OCI-LY1 (cell line): ENCODE measurements at regions not wholly inside any gene's neighbourhood (a gene's known extent, or its start where the extent isn't known, plus 50 kb on each side); places are given as distances from the start of the nearest gene placed in this dataset.

Experiments used
- H2AFZ ChIP-seq: fragments of 200-600 bp; sonication (generic), shearing (Covaris generic); 2 replicates; pipeline ENCODE4 v1.6.0; 2014; ENCODE audit warnings: antibody characterized with exemption, mild to moderate bottlenecking, low read length
- H3F3A ChIP-seq: fragments of 200-600 bp; sonication (generic), shearing (Covaris generic); 2 replicates; pipeline ENCODE4 v1.6.0; 2014; ENCODE audit warnings: mild to moderate bottlenecking, antibody characterized with exemption, low read length, moderate library complexity; ENCODE audit not compliant: insufficient read depth
- H3K27ac ChIP-seq: fragments of 200-600 bp; sonication (generic); 2 replicates; pipeline ENCODE4 v1.5.1; 2014; ENCODE audit warnings: low read length, mixed run types, mild to moderate bottlenecking, low read depth; ENCODE audit not compliant: poor library complexity, severe bottlenecking
- H3K27me3 ChIP-seq: fragments of 200-600 bp; sonication (generic); 2 replicates; pipeline ENCODE4 v1.6.0; 2014; ENCODE audit warnings: antibody characterized with exemption, mild to moderate bottlenecking, low read length, moderate library complexity; ENCODE audit not compliant: insufficient read depth
- H3K36me3 ChIP-seq: fragments of 200-600 bp; sonication (generic); 2 replicates; pipeline ENCODE4 v1.6.1; 2014; ENCODE audit warnings: mild to moderate bottlenecking, antibody characterized with exemption, low read length, moderate library complexity, mixed read lengths; ENCODE audit not compliant: insufficient read depth
- H3K4me1 ChIP-seq: fragments of 200-600 bp; sonication (generic); 2 replicates; pipeline ENCODE4 v1.5.1; 2014; ENCODE audit warnings: mild to moderate bottlenecking, low read length, moderate library complexity; ENCODE audit not compliant: insufficient read depth, severe bottlenecking
- H3K4me2 ChIP-seq: fragments of 200-600 bp; sonication (generic), shearing (Covaris generic); 2 replicates; pipeline ENCODE4 v1.6.1; 2014; ENCODE audit warnings: low read length
- H3K4me3 ChIP-seq: fragments of 200-600 bp; sonication (generic); 2 replicates; pipeline ENCODE4 v1.5.1; 2014; ENCODE audit warnings: low read length, low read depth, mild to moderate bottlenecking, mixed read lengths; ENCODE audit not compliant: poor library complexity, severe bottlenecking
- H3K79me2 ChIP-seq: fragments of 200-600 bp; shearing (Covaris generic); 2 replicates; pipeline ENCODE4 v1.6.1; 2016; ENCODE audit warnings: mixed run types, low read length, mixed read lengths; ENCODE audit not compliant: insufficient read depth
- H3K9ac ChIP-seq: fragments of 200-600 bp; sonication (generic), shearing (Covaris generic); 2 replicates; pipeline ENCODE4 v1.6.1; 2014; ENCODE audit warnings: mild to moderate bottlenecking, low read length, mixed read lengths
- H3K9me2 ChIP-seq: fragments of 200-600 bp; sonication (generic), shearing (Covaris generic); 2 replicates; pipeline ENCODE4 v1.6.1; 2014; ENCODE audit warnings: low read depth, mild to moderate bottlenecking, low read length, mixed read lengths
- H3K9me3 ChIP-seq: fragments of 200-600 bp; shearing (Covaris generic); 2 replicates; pipeline ENCODE4 v1.6.1; 2014; ENCODE audit warnings: low read length, mixed read lengths
- H4K20me1 ChIP-seq: fragments of 200-600 bp; sonication (generic), shearing (Covaris generic); 2 replicates; pipeline ENCODE4 v1.6.0; 2016; ENCODE audit warnings: mild to moderate bottlenecking, low read length; ENCODE audit not compliant: insufficient read depth
- EZH2 ChIP-seq: fragments of 200-600 bp; sonication (generic), shearing (Covaris generic); IDR thresholded peaks from 2 replicates; pipeline ENCODE4 v1.8.0; 2017; ENCODE audit warnings: borderline replicate concordance, mixed run types, mild to moderate bottlenecking, antibody characterized with exemption, low read length, moderate library complexity, mixed read lengths
- TF ChIP-seq, protein P1 (sequence below): fragments of 200-600 bp; sonication (generic), shearing (Covaris generic); IDR thresholded peaks from 2 replicates; pipeline ENCODE4 v1.5.1; 2017; ENCODE audit warnings: mild to moderate bottlenecking, antibody characterized with exemption, low read length, moderate library complexity, mixed read lengths

GRCh38 chr9:90972057-90972456 lies 170.4 kb downstream of the SYK start:
- H2AFZ ChIP-seq, result no peak overlapping the region
- H3K27me3 ChIP-seq, result peaks cover 13% of the 10 kb centered on the region
- H4K20me1 ChIP-seq, result no peaks in the 10 kb centered on the region
- no peak overlapping the region for H3K4me2 ChIP-seq
- no peaks in the 10 kb centered on the region for H3K79me2 ChIP-seq
- H3K27ac ChIP-seq, result no peak overlapping the region
- TF ChIP-seq, protein P1, sequence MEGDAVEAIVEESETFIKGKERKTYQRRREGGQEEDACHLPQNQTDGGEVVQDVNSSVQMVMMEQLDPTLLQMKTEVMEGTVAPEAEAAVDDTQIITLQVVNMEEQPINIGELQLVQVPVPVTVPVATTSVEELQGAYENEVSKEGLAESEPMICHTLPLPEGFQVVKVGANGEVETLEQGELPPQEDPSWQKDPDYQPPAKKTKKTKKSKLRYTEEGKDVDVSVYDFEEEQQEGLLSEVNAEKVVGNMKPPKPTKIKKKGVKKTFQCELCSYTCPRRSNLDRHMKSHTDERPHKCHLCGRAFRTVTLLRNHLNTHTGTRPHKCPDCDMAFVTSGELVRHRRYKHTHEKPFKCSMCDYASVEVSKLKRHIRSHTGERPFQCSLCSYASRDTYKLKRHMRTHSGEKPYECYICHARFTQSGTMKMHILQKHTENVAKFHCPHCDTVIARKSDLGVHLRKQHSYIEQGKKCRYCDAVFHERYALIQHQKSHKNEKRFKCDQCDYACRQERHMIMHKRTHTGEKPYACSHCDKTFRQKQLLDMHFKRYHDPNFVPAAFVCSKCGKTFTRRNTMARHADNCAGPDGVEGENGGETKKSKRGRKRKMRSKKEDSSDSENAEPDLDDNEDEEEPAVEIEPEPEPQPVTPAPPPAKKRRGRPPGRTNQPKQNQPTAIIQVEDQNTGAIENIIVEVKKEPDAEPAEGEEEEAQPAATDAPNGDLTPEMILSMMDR, result no peak
- no peak for TF ChIP-seq EZH2
- H3K9ac ChIP-seq, result no peak overlapping the region
- no peaks in the 10 kb centered on the region for H3K9me2 ChIP-seq
- H3K9me3 ChIP-seq, result no peaks in the 10 kb centered on the region
- H3F3A ChIP-seq, result no peaks in the 10 kb centered on the region
- no peak overlapping the region for H3K4me3 ChIP-seq
- no peaks in the 10 kb centered on the region for H3K4me1 ChIP-seq
- no peaks in the 10 kb centered on the region for H3K36me3 ChIP-seq

DNA sequence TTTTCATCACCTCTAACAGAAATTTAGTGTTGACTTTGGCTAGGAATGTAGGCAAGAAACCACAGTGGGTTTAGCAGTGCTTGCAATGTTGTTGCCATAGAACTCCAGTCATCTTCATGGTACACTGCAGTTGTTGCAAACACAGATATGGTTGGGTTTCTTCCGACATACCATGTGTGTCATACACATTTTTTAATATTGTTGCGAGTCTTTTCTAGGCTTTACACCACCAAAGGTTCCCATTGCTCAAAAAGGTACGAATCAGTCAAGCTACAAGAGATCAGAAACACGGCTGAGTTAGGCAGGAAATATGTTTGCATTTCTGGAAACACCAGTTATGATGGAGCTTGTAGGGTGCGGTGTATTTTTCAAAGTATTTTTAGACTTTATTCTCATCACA lies 172.4 kb downstream of the SYK start:
- Histone ChIP-seq H3K9ac (no peak overlapping the region), H3K36me3 (no peaks in the 10 kb centered on the region), H3K4me1 (no peaks in the 10 kb centered on the region), H3K27ac (no peak overlapping the region), H3K4me2 (no peak overlapping the region), H3K4me3 (no peak overlapping the region), H3F3A (no peaks in the 10 kb centered on the region), H4K20me1 (no peaks in the 10 kb centered on the region), H3K9me3 (no peaks in the 10 kb centered on the region), H3K79me2 (no peaks in the 10 kb centered on the region), H2AFZ (no peak overlapping the region), H3K27me3 (peaks cover 13% of the 10 kb centered on the region), H3K9me2 (no peaks in the 10 kb centered on the region)
- TF ChIP-seq EZH2, result no peak
- TF ChIP-seq, protein P1, result no peak

DNA sequence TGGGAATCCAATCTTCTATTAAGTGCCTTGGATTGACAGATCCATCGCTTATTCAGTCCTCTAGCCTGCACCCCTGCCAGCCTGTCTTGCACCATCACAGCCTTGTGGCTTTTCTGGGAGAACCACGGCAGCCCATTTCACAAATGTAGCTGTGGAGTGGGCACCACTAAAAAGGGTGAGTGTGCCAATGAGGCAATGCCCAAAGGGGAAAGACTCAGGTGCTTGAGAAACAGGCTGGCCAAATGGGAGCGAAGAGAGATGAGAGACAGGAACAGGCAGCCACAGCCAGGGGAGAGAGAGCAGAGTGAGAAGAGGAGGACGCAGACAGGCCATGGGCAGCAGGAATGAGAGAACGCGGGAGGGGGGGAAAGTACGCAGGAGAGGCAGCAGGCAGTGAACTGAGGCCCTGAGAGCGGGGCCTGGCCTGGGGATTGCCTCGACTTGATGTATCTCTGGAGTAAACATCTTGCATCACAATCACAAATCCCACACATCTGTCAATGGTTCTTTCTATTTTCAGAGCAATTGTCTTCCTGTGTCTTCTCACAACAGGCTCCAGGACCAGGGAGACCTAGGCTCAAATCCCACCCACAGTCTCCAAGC lies 173.1 kb downstream of the SYK start:
- Histone ChIP-seq H3K27ac (no peak overlapping the region), H3K9ac (no peak overlapping the region), H3K27me3 (peaks cover 13% of the 10 kb centered on the region), H3K79me2 (no peaks in the 10 kb centered on the region), H4K20me1 (no peaks in the 10 kb centered on the region), H3K4me2 (no peak overlapping the region), H3F3A (no peaks in the 10 kb centered on the region), H2AFZ (no peak overlapping the region), H3K4me1 (no peaks in the 10 kb centered on the region), H3K36me3 (no peaks in the 10 kb centered on the region), H3K4me3 (no peak overlapping the region), H3K9me2 (no peaks in the 10 kb centered on the region), H3K9me3 (no peaks in the 10 kb centered on the region)
- TF ChIP-seq EZH2, result no peak
- TF ChIP-seq, protein P1, result no peak
